ENCODE measurements at regions not wholly inside any gene's neighbourhood (a gene's known extent, or its start where the extent isn't known, plus 50 kb on each side); places are given as distances from the start of the nearest gene placed in this dataset.

DNA sequence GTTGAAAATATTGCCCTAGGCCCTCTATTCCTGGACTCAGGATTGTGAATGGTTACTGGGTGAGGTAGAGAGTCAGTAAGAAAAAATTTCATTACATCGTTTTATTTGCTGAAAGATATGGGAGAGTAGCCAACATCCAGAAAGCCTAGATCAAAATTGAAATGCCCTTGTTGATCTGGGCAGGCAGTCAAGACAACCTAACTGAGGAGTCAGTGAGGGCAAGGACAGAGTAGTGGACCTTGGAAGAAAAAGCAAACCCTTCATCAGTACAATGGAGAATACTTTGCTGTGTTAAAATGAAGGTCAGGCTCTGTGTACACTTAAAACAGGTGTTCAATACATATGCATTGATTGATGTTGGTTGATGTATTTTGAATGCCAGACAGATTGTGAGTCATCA is 576.7 kb downstream of the OLFM4 start:
- TF ChIP-seq POLR2A (IDR thresholded peaks at IDR 0.05) = no peak
- TF ChIP-seq, protein P1, sequence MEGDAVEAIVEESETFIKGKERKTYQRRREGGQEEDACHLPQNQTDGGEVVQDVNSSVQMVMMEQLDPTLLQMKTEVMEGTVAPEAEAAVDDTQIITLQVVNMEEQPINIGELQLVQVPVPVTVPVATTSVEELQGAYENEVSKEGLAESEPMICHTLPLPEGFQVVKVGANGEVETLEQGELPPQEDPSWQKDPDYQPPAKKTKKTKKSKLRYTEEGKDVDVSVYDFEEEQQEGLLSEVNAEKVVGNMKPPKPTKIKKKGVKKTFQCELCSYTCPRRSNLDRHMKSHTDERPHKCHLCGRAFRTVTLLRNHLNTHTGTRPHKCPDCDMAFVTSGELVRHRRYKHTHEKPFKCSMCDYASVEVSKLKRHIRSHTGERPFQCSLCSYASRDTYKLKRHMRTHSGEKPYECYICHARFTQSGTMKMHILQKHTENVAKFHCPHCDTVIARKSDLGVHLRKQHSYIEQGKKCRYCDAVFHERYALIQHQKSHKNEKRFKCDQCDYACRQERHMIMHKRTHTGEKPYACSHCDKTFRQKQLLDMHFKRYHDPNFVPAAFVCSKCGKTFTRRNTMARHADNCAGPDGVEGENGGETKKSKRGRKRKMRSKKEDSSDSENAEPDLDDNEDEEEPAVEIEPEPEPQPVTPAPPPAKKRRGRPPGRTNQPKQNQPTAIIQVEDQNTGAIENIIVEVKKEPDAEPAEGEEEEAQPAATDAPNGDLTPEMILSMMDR (IDR thresholded peaks at IDR 0.05) = no peak

Data from uterus (tissue), 2 donors.